Smooth muscle cell (in vitro differentiated cells): ENCODE measurements at regions not wholly inside any gene's neighbourhood (a gene's known extent, or its start where the extent isn't known, plus 50 kb on each side); places are given as distances from the start of the nearest gene placed in this dataset.

Experiments used
- DNase-seq: peaks from one replicate; lab custom pipeline; 2025; ENCODE audit not compliant: unreplicated experiment; lab: John Stamatoyannopoulos, UW
- H2AFZ ChIP-seq: fragments of 200-600 bp; sonication (generic); 2 replicates; pipeline ENCODE4 v1.6.0; 2016; ENCODE audit warnings: antibody characterized with exemption, low read depth, mild to moderate bottlenecking
- H3F3A ChIP-seq: fragments of 200-600 bp; sonication (generic); 2 replicates; pipeline ENCODE4 v1.6.0; 2017; ENCODE audit warnings: antibody characterized with exemption, low read depth
- H3K27ac ChIP-seq: fragments of 200-600 bp; sonication (generic); 2 replicates; pipeline ENCODE4 v1.5.1; 2016; ENCODE audit warnings: low read depth, mild to moderate bottlenecking
- H3K27me3 ChIP-seq: fragments of 200-600 bp; sonication (generic); 2 replicates; pipeline ENCODE4 v1.6.1; 2016; ENCODE audit warnings: low read depth, mild to moderate bottlenecking
- H3K36me3 ChIP-seq: fragments of 200-600 bp; sonication (generic); 2 replicates; pipeline ENCODE4 v1.5.1; 2016; ENCODE audit warnings: low read depth
- H3K4me1 ChIP-seq: fragments of 200-600 bp; sonication (generic); 2 replicates; pipeline ENCODE4 v1.5.1; 2016; ENCODE audit warnings: low read depth
- H3K4me2 ChIP-seq: fragments of 200-600 bp; sonication (generic); 2 replicates; pipeline ENCODE4 v1.6.0; 2016; ENCODE audit warnings: mild to moderate bottlenecking
- H3K4me3 ChIP-seq: fragments of 200-600 bp; sonication (generic); 2 replicates; pipeline ENCODE4 v1.5.1; 2016; ENCODE audit warnings: mild to moderate bottlenecking
- H3K79me2 ChIP-seq: fragments of 200-600 bp; sonication (generic); 2 replicates; pipeline ENCODE4 v1.6.0; 2016; ENCODE audit warnings: low read depth, mild to moderate bottlenecking
- H3K9ac ChIP-seq: fragments of 200-600 bp; sonication (generic); 2 replicates; pipeline ENCODE4 v1.6.0; 2016; ENCODE audit warnings: low read depth
- H3K9me3 ChIP-seq: fragments of 200-600 bp; sonication (generic); replicated peaks from 2 replicates; pipeline ENCODE4 v1.5.1; 2016; ENCODE audit warnings: low read depth
- H4K20me1 ChIP-seq: fragments of 200-600 bp; sonication (generic); 2 replicates; pipeline ENCODE4 v1.6.0; 2016; ENCODE audit warnings: low read depth
- WGBS: methylation state at CpG from one replicate; pipeline ENCODE4 v1.1.7; 2016; ENCODE audit warnings: low lambda C conversion rate; 5-methylcytosine and 5-hydroxymethylcytosine counted together
- TF ChIP-seq, protein P1 (sequence below): fragments of 200-600 bp; sonication (generic); IDR thresholded peaks from 2 replicates; pipeline ENCODE4 v1.5.1; 2017; ENCODE audit warnings: borderline replicate concordance, mild to moderate bottlenecking, antibody characterized with exemption; ENCODE audit not compliant: insufficient read depth, poor library complexity, severe bottlenecking

DNA sequence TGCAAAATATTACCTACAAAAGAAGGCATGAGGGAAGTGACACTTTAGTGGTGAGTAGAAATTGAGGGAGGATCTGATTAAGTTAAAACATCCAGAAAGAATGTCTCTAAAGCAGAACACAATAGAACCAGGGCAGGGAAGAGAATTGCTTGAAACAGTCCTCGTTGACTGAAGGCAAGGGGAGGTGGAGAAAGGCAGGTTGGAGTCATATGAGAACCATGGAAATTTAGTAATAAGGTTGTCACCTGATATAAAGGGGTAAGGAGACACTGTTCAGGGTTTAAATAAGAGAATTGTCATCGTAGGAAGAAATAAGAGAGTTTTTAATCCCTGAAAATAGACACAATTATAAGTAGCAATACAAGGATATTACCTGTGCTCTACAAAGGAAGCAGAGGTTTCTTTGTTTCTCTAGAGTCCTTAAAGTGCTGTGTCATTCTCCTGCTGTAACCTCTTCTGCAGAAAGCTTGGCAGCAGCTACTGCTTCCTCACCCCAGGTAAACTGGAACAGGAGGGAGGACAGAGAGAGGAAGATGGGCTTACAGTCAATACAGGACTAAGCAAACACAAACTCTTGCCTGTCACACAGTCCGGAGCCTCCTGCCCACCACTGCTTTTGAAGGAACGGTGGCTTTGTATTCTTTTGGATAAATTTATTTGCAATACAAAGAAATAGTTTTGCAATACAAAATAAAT, 258.4 kb downstream of the PPARGC1A start:
- WGBS: 88% methylated on average over 4 of the region's 4 CpGs
- no peak overlapping the region for H3K9ac ChIP-seq

DNA sequence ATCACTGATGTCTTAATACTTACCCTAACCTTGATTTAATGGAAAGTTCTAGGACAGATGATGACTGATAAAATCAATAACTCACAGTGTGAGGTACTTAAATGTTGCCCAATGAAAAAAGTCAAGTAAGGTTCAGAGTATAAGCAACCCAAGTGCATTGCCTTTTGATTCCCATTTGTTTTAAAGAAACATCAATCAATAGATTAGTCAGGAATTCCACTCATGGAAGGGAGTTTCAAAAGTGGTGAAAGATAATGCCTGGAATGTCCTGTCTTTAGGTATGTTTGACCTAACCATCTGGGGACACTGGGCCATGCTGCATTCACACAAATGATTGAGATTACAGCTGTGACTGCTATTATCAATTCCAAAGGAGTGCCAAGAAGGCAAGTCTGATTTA, 259.7 kb downstream of the PPARGC1A start:
- TF ChIP-seq, protein P1, sequence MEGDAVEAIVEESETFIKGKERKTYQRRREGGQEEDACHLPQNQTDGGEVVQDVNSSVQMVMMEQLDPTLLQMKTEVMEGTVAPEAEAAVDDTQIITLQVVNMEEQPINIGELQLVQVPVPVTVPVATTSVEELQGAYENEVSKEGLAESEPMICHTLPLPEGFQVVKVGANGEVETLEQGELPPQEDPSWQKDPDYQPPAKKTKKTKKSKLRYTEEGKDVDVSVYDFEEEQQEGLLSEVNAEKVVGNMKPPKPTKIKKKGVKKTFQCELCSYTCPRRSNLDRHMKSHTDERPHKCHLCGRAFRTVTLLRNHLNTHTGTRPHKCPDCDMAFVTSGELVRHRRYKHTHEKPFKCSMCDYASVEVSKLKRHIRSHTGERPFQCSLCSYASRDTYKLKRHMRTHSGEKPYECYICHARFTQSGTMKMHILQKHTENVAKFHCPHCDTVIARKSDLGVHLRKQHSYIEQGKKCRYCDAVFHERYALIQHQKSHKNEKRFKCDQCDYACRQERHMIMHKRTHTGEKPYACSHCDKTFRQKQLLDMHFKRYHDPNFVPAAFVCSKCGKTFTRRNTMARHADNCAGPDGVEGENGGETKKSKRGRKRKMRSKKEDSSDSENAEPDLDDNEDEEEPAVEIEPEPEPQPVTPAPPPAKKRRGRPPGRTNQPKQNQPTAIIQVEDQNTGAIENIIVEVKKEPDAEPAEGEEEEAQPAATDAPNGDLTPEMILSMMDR: no peak

More for the DNA sequence above, 258.4 kb downstream of the PPARGC1A start:
- H3K27ac ChIP-seq: no peak overlapping the region
- TF ChIP-seq, protein P1: no peak
- no peaks in the 10 kb centered on the region for H3F3A ChIP-seq
- no peaks in the 10 kb centered on the region for H3K27me3 ChIP-seq
- no peak for DNase-seq
- H2AFZ ChIP-seq: no peak overlapping the region
- no peak overlapping the region for H3K4me2 ChIP-seq
- H3K9me3 ChIP-seq: no peaks in the 10 kb centered on the region
- no peaks in the 10 kb centered on the region for H3K4me1 ChIP-seq
- H3K4me3 ChIP-seq: no peak overlapping the region
- no peaks in the 10 kb centered on the region for H3K79me2 ChIP-seq
- H3K36me3 ChIP-seq: no peaks in the 10 kb centered on the region
- H4K20me1 ChIP-seq: no peaks in the 10 kb centered on the region

DNA sequence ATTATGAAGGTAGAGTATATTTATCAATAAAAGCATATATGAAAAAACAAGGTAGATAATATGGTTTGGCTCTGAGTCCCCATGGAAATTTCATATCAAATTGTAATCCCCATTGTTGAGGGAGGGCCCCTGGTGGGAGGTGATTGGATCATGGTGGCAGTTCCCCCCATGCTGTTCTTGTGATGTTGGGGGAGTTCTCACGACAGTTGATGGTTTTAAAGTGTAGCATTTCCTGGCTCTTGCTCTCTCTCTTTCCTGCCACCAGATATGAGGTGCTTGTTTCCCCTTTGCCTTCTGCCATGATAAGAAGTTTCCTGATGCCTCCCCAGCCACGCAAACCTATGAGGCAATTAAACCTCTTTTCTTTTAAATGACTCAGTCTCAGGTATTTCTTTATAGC, 260.4 kb downstream of the PPARGC1A start:
- 78% methylated on average over 2 of the region's 2 CpGs for WGBS
- H3K27ac ChIP-seq: no peak overlapping the region
- H3F3A ChIP-seq: no peaks in the 10 kb centered on the region
- no peak for DNase-seq
- no peak overlapping the region for H3K4me2 ChIP-seq
- H3K9ac ChIP-seq: no peak overlapping the region
- H3K79me2 ChIP-seq: no peaks in the 10 kb centered on the region
- H2AFZ ChIP-seq: no peak overlapping the region
- H3K4me3 ChIP-seq: no peak overlapping the region
- no peaks in the 10 kb centered on the region for H3K9me3 ChIP-seq
- H3K27me3 ChIP-seq: no peaks in the 10 kb centered on the region
- H3K36me3 ChIP-seq: no peaks in the 10 kb centered on the region
- H3K4me1 ChIP-seq: no peaks in the 10 kb centered on the region
- no peaks in the 10 kb centered on the region for H4K20me1 ChIP-seq
- TF ChIP-seq, protein P1: no peak

More for the DNA sequence above, 259.7 kb downstream of the PPARGC1A start:
- Histone ChIP-seq H3K36me3 (no peaks in the 10 kb centered on the region), H3K4me3 (no peak overlapping the region), H3K27me3 (no peaks in the 10 kb centered on the region), H4K20me1 (no peaks in the 10 kb centered on the region), H3K9ac (no peak overlapping the region), H3K4me1 (no peaks in the 10 kb centered on the region), H3K4me2 (no peak overlapping the region), H3K79me2 (no peaks in the 10 kb centered on the region), H2AFZ (no peak overlapping the region), H3K27ac (no peak overlapping the region), H3K9me3 (no peaks in the 10 kb centered on the region), H3F3A (no peaks in the 10 kb centered on the region)
- DNase-seq: no peak

DNA sequence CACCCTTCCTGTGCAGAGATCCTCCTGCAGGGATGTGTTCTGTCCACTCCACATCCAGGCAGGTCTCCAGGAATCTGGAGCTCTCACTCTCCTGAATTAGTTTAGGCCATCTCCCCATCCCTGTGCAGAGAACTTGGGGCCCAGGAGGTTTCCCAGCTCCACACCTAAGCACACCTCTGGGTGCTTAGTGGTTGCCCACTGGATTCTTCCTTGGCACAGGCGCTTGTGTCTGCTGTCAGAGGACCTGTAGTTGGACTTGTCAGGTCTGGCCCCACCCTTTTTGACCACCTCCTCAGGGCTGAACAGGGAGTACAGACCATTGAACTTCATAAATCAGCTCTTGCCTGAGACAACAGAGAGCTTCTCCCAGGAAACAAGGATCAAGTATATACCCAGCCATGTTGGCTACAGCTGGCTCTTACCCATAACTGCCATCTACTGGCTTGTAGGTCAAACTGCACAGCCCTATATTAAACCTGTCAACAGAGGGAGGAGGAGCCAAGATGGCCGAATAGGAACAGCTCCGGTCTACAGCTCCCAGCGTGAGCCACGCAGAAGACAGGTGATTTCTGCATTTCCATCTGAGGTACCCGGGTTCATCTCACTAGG, 275.5 kb downstream of the PPARGC1A start:
- Histone ChIP-seq H3K4me2 (no peak overlapping the region), H3K4me3 (no peak overlapping the region), H3K9ac (no peak overlapping the region), H3K9me3 (no peaks in the 10 kb centered on the region), H3F3A (no peaks in the 10 kb centered on the region), H2AFZ (peak overlapping the region; percentile 46), H3K27me3 (no peaks in the 10 kb centered on the region), H3K36me3 (no peaks in the 10 kb centered on the region), H3K27ac (no peak overlapping the region), H3K79me2 (no peaks in the 10 kb centered on the region), H4K20me1 (no peaks in the 10 kb centered on the region), H3K4me1 (no peaks in the 10 kb centered on the region)
- 75% methylated on average over 5 of the region's 6 CpGs for WGBS
- TF ChIP-seq, protein P1: peak; percentile 47
- no peak for DNase-seq
